ENCODE measurements at regions not wholly inside any gene's neighbourhood (a gene's known extent, or its start where the extent isn't known, plus 50 kb on each side); places are given as distances from the start of the nearest gene placed in this dataset.

GRCh38 chr7:110336423-110336822, 754.5 kb upstream of the LRRN3 start:
- TF ChIP-seq SCRT2 (tag by site-specific recombination; IDR thresholded peaks at IDR 0.05): no peak
- TF ChIP-seq ZNF510 (tag by site-specific recombination; IDR thresholded peaks at IDR 0.05; ENCODE audit: insufficient replicate concordance): no peak
- no peak for TF ChIP-seq CTCF (tag by site-specific recombination; IDR thresholded peaks at IDR 0.05)
- no peak for TF ChIP-seq ZNF202 (tag by site-specific recombination; IDR thresholded peaks at IDR 0.05; ENCODE audit: borderline replicate concordance)
- TF ChIP-seq ZNF449 (tag by site-specific recombination; IDR thresholded peaks at IDR 0.05): no peak
- no peak for TF ChIP-seq ZNF404 (tag by site-specific recombination; IDR thresholded peaks at IDR 0.05)
- no peak for TF ChIP-seq MYNN (tag by site-specific recombination; IDR thresholded peaks at IDR 0.05; ENCODE audit: borderline replicate concordance)
- TF ChIP-seq ZNF544 (tag by site-specific recombination; IDR thresholded peaks at IDR 0.05): no peak
- TF ChIP-seq YY1 (tag by site-specific recombination; IDR thresholded peaks at IDR 0.05): no peak
- no peak for TF ChIP-seq ZNF274 (IDR thresholded peaks at IDR 0.05; ENCODE audit: low read length)
- no peak for TF ChIP-seq ZNF274 (tag by site-specific recombination; IDR thresholded peaks at IDR 0.05; ENCODE audit: borderline replicate concordance)
- TF ChIP-seq ZNF423 (tag by site-specific recombination; IDR thresholded peaks at IDR 0.05): no peak
